RPMI7951 (cell line): ENCODE measurements at regions not wholly inside any gene's neighbourhood (a gene's known extent, or its start where the extent isn't known, plus 50 kb on each side); places are given as distances from the start of the nearest gene placed in this dataset.
"Not testable (repeated sequence)": the region's sequence is repeated elsewhere in the genome, so short reads cannot be mapped to it uniquely, and the experiment has no call there.

Experiments
- DNase-seq: peaks from one replicate; pipeline ENCODE4 v3.0.0-alpha.2; 2012; ENCODE audit warnings: low read depth

- DNase-seq: peak; percentile 52
Observed at GRCh38 chr7:3162289-3162688, 118.6 kb upstream of the CARD11 start.

- not testable (repeated sequence) for DNase-seq
Observed at GRCh38 chr7:3162798-3163197, 119.1 kb upstream of the CARD11 start.

GRCh38 chr7:3164380-3164792, 120.7 kb upstream of the CARD11 start:
- peak; percentile 37 for DNase-seq

GRCh38 chr7:3165681-3166580, 122.3 kb upstream of the CARD11 start:
- peak; percentile 98 for DNase-seq

GRCh38 chr7:3167551-3167950, 123.9 kb upstream of the CARD11 start:
- DNase-seq: no peak

- no peak for DNase-seq
Observed at GRCh38 chr7:3168370-3168769, 124.7 kb upstream of the CARD11 start.

GRCh38 chr7:3168869-3169268, 125.2 kb upstream of the CARD11 start:
- DNase-seq: peak; percentile 94

GRCh38 chr7:3172768-3173280, 128.2 kb upstream of the SDK1 start:
- DNase-seq: no peak

- peak; percentile 74 for DNase-seq
Observed at GRCh38 chr7:3174515-3175284, 126.4 kb upstream of the SDK1 start.

GRCh38 chr7:3175285-3175902, 125.7 kb upstream of the SDK1 start:
- no peak for DNase-seq

GRCh38 chr7:3176112-3177000, 124.7 kb upstream of the SDK1 start:
- DNase-seq: no peak

GRCh38 chr7:3177271-3177670, 123.8 kb upstream of the SDK1 start:
- DNase-seq: no peak

GRCh38 chr7:3179456-3179855, 121.6 kb upstream of the SDK1 start:
- DNase-seq: no peak

GRCh38 chr7:3180604-3181003, 120.4 kb upstream of the SDK1 start:
- no peak for DNase-seq

GRCh38 chr7:3182055-3182454, 119.0 kb upstream of the SDK1 start:
- DNase-seq: not testable (repeated sequence)

GRCh38 chr7:3187444-3188040, 113.5 kb upstream of the SDK1 start:
- peak; percentile 56 for DNase-seq

GRCh38 chr7:3188946-3189345, 112.1 kb upstream of the SDK1 start:
- DNase-seq: no peak

GRCh38 chr7:3191548-3191947, 109.5 kb upstream of the SDK1 start:
- DNase-seq: no peak

- no peak for DNase-seq
Observed at GRCh38 chr7:3192669-3193068, 108.4 kb upstream of the SDK1 start.

GRCh38 chr7:3193379-3194120, 107.5 kb upstream of the SDK1 start:
- DNase-seq: peak; percentile 43
